C4-2B (cell line): ENCODE measurements at regions not wholly inside any gene's neighbourhood (a gene's known extent, or its start where the extent isn't known, plus 50 kb on each side); places are given as distances from the start of the nearest gene placed in this dataset.

Experiments used
- CTCF ChIP-seq: fragments of 450-650 bp; conservative IDR thresholded peaks from 2 replicates; pipeline ENCODE4 v1.5.1; 2017; ENCODE audit warnings: mild to moderate bottlenecking
- ZFX ChIP-seq: fragments of 450-650 bp; IDR thresholded peaks from 2 replicates; pipeline ENCODE4 v1.6.1; 2017

- TF ChIP-seq CTCF (no peak), ZFX (no peak)
These were observed 697.1 kb downstream of the BCL11A start for GRCh38 chr2:59856391-59856790.
